ENCODE measurements at regions not wholly inside any gene's neighbourhood (a gene's known extent, or its start where the extent isn't known, plus 50 kb on each side); places are given as distances from the start of the nearest gene placed in this dataset.

DNA sequence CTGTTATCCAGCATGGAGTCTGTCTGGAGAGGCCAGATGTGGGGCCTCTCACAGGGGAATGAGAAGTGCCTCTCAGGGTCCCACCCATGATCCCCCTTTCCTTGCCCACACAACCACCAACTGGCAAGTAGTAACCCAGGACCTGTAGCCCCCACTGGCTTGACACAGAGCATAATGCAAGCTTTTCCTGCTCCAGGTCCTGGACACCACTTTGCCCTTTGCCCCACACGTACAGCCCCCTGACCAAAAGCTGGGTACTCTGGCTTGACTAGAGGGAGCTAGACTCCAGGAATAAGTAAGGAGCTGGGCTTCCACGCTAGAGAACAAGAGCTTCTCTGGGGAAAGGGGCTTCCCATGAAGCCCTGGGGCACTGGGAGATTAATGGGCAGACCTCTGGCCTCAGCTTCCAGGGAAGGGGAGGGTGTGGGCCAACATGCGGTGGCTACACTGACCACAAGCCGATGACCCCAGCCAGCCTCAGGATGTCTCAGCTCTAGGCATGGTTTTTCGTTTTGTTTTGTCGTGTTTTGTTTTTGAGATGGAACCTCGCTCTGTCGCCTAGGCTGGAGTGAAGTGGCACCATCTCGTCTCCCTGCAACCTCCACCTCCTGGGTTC, 109.5 kb downstream of the C9orf50 start:
- FAIRE-seq = no peak
- no peak for DNase-seq (ENCODE audit: extremely low spot score, insufficient read length, low read depth)

GRCh38 chr9:129509533-129509928, 111.4 kb downstream of the C9orf50 start:
- DNase-seq (ENCODE audit: extremely low spot score, insufficient read length, low read depth) (no peak), FAIRE-seq (no peak)

GRCh38 chr9:129507805-129508204, 113.1 kb downstream of the C9orf50 start:
- FAIRE-seq = no peak
- DNase-seq (ENCODE audit: extremely low spot score, insufficient read length, low read depth) = no peak

- DNase-seq (ENCODE audit: extremely low spot score, insufficient read length, low read depth) = no peak
- FAIRE-seq = no peak
Measured at GRCh38 chr9:129506892-129507291, 114.0 kb downstream of the C9orf50 start.

GRCh38 chr9:129506041-129506440, 114.9 kb downstream of the C9orf50 start:
- FAIRE-seq = no peak
- no peak for DNase-seq (ENCODE audit: extremely low spot score, insufficient read length, low read depth)

DNA sequence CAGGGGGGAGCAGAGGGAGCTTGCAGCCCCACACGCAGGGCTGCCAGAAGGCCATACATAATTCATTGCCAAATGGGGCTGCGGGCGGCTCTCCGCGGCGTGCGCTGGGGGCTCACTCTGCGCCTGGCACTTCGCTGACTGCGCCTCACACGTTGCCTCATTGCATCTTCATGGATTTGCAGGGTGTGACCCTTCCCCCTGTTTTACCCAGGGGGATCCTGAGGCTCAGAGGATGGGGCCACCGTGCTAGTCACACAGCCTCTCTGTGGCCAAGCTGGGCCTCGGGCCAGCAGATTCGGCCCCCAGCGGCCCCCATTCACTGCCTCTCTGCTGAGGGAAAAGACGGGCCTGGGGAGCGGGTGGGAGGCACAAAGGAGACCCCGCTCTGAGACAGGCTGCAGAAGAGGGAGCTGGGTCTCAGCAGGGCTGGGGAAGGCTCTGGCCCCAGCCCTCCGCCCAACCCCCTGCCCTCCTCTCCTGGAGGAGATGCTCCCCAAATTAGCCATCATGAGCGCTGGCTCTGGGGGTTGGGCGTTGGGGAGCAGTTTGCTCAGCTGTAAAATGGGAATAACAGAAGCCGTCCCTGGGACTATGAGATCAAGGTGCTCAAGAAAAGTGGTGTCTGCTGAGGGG, 115.5 kb downstream of the C9orf50 start:
- FAIRE-seq (no peak), DNase-seq (ENCODE audit: extremely low spot score, insufficient read length, low read depth) (no peak)

GRCh38 chr9:129504404-129504803, 116.5 kb downstream of the C9orf50 start:
- FAIRE-seq (no peak), DNase-seq (ENCODE audit: extremely low spot score, insufficient read length, low read depth) (no peak)

DNA sequence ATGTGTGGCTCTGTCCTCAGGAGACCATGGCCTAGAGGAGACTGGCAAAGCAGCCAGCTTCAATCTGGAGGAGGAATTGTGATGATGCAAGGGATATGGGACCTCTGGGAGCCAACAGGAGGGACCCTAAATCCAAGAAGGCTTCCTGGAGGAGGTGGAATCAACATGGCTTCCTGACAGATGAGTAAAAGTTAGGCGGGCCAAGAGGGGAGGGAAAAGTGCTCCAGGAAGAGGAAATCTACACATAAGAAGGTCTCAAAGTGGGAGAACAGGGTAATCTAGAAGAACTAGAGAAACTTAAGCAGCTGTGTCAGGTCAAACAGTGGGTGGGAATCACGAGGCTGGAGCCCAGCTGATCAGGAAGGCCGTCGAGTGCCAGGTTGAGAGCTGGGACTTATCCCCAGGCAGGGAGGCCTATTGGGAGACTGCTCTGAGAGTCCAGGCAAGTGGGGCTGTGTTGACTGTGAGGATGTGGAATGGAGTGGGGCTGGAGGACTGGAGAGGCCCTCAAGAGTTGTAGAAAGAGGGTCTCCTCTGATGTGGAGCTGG, 119.1 kb downstream of the C9orf50 start:
- no peak for FAIRE-seq

GRCh38 chr9:129500863-129501770, 119.8 kb downstream of the C9orf50 start:
- DNase-seq (ENCODE audit: extremely low spot score, insufficient read length, low read depth) = no peak
- no peak for FAIRE-seq

More for the DNA sequence above, 119.1 kb downstream of the C9orf50 start:
- no peak for DNase-seq (ENCODE audit: extremely low spot score, insufficient read length, low read depth)

GRCh38 chr9:129500161-129500862, 120.6 kb downstream of the C9orf50 start:
- DNase-seq (ENCODE audit: extremely low spot score, insufficient read length, low read depth) = no peak
- no peak for FAIRE-seq

DNA sequence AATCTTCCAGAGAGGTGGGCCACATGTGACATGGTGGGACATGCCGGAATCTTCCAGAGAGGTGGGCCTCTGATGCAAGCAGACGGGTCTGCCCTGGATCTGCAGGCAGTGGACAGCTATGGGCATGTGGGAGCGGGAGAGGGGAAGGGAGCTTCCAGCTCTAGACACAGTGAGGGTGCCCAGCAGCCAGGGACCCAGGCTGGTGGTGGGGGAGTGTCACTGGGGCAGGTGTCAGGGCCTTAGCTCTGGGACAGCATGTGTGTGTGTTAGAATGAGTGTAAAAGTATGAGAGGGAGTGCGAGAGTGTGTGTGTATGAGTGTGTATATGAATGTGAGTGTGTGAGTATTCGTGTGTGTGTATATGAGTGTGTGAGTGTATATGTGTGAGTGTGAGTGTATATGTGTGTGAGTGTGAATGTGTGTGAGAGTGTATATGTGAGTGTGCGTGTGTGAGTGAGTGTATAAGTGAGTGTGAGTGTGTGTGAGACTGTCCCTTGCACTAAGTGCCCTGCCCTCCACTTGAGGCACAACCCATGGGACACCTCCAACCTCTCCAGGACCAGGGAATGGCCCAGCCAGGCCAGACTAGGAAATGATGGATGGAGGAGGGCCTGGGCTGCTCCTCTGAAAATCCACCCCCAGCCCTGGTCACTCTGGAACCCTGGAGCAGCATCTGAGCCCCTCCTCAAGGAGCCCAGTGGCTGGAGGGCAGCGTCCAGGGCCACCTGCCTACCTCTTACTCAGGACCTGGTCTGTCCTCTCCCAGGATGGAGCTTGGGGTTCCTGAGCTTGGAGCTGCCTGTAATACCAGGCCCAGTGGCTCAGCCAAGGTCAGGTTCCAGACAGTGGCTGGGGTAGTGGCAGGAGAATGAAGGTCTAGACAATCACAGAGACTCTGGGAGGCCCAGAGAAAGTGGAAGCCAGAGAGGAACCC, 122.2 kb downstream of the C9orf50 start:
- DNase-seq (ENCODE audit: extremely low spot score, insufficient read length, low read depth) (no peak), FAIRE-seq (no peak)

- FAIRE-seq = no peak
- no peak for DNase-seq (ENCODE audit: extremely low spot score, insufficient read length, low read depth)
Measured at GRCh38 chr9:129497813-129498450, 123.0 kb downstream of the C9orf50 start.

- no peak for FAIRE-seq
- no peak for DNase-seq (ENCODE audit: extremely low spot score, insufficient read length, low read depth)
Measured at GRCh38 chr9:129497005-129497812, 123.7 kb downstream of the C9orf50 start.

DNA sequence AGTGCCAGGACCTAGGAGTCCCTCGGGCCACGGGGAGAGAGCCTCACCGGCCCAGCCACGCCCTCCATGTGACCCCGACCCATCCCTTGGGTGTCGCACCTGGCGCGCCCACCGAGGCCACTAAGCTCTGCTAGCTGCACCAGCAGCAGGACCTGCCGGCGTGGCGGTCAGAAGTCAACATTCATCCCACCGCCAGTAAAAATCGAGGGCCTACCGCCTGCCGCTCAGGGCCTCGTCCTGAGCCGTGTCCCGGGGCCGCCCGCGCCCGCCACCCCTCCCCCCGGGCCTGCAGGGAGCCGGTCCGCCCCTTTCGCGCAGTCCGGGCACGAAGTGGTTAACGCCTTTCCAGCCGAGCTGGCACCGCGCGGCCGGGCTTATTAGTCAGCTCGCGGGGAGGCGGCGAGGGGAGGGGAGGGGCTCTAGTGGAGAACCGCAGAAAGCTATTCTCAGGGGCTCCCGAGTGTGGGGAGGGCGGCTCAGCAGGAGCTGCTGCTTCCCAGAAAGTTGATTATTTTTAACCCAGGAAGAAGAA, 124.4 kb downstream of the C9orf50 start:
- DNase-seq (ENCODE audit: extremely low spot score, insufficient read length, low read depth) = peak; percentile 51
- FAIRE-seq = peak; percentile 60

DNA sequence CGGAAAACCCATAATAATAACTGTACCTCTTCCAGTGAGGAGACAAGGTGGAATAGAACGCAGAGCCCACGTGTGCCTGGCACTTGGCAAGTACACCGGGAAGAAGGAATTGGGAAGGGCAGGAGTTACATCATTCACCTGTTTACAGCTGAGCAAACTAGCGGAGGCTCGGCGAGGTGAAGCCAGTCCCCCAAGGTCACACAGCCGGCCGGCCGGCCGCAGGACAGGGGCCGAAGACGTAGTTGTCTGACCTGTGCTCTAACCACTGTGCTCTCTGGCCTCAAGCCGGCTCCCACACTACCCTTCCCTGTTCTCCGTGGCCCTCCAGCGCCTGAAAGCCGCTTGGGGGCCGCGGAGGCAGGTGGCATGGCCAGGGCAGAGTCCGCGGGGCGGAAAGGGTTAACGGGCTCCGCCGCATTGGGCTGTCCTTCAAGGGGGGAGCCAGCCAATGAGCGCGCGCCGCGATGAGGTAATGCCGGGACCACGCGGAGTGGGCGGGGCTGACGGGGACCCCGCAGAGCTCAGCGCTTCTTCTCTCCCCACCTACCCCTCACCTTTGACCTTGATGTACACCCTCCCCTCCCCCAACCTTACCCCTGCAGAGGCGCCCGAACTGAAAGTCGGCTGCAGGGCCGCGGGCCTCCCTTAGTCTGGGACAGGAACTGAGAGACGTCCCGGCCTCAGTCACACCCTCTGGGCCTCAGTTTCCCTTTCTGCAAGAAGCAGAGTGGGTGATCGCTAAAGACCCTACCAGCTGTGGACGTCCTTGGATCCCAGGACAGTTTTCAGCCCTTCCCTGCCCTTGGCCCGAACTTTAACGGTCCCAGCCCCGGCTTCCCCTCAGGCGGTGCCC, 125.1 kb downstream of the C9orf50 start:
- FAIRE-seq (no peak), DNase-seq (ENCODE audit: extremely low spot score, insufficient read length, low read depth) (peak; percentile 75)

GRCh38 chr9:129494113-129494789, 126.7 kb downstream of the C9orf50 start:
- FAIRE-seq = no peak
- DNase-seq (ENCODE audit: extremely low spot score, insufficient read length, low read depth) = no peak
